HG02571 (cell line): ENCODE measurements at regions not wholly inside any gene's neighbourhood (a gene's known extent, or its start where the extent isn't known, plus 50 kb on each side); places are given as distances from the start of the nearest gene placed in this dataset.
"Not testable (repeated sequence)": the region's sequence is repeated elsewhere in the genome, so short reads cannot be mapped to it uniquely, and the experiment has no call there.

Experiments
- ATAC-seq: cut with Tn5 transposase; IDR thresholded peaks from one replicate; pipeline ENCODE4 v1.9.1; 2021; ENCODE audit warnings: mild to moderate bottlenecking, moderate library complexity; ENCODE audit not compliant: unreplicated experiment

DNA sequence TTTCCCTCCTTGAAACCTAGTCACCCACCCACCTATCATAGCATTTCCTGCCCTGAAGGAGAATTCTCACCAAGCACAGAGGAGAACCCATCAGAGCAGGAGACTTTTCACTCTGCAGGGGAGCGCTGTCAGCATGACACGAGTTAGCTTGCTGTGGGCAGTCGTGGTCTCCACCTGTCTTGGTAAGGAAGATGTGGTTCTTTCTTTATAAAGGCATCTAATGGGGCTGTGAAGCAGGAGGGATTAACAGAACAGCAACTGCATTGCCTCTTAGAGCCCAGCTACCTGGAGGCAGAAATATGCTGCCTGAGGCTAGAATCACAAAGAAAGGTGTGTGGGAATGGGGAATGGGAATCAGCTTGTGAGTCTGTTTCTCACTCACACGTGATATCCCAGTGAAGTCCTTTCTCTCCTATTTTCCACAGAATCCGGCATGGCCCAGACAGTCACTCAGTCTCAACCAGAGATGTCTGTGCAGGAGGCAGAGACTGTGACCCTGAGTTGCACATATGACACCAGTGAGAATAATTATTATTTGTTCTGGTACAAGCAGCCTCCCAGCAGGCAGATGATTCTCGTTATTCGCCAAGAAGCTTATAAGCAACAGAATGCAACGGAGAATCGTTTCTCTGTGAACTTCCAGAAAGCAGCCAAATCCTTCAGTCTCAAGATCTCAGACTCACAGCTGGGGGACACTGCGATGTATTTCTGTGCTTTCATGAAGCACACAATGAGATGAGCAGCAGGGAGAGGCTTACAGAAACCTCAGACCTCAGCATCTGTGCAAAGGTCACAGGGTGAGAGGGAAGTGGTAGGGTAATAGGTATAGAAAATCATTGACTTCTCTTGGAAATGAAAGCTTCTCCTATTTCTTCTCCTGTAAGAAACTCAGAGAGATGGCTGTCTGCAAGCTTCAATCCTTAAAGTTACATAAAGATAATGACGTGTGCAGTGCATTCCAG is 316.9 kb downstream of the DAD1 start:
- ATAC-seq = no peak

GRCh38 chr14:22268875-22269274 is 320.1 kb downstream of the DAD1 start:
- ATAC-seq = no peak

DNA sequence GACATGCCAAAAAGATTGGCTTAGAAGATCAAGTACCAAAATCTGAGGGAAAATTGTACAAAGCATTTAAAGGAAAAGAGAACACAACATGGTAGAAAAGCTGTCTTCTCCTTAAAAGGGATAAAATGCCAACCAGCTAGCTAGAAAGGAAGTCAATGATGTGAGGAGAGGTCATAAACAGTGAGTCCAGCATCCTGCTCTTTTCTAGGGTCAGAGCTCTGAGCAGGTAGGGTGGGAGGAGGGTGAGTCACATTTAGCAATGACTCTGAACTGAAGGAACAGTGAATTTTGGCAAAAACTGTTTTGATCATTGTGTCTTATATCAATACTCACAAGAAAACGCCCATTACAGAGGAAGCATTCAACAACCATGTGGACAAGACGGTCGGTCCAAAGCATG is 322.3 kb downstream of the DAD1 start:
- ATAC-seq = no peak

- no peak for ATAC-seq
Measured at GRCh38 chr14:22266142-22266442, 322.9 kb downstream of the DAD1 start.

DNA sequence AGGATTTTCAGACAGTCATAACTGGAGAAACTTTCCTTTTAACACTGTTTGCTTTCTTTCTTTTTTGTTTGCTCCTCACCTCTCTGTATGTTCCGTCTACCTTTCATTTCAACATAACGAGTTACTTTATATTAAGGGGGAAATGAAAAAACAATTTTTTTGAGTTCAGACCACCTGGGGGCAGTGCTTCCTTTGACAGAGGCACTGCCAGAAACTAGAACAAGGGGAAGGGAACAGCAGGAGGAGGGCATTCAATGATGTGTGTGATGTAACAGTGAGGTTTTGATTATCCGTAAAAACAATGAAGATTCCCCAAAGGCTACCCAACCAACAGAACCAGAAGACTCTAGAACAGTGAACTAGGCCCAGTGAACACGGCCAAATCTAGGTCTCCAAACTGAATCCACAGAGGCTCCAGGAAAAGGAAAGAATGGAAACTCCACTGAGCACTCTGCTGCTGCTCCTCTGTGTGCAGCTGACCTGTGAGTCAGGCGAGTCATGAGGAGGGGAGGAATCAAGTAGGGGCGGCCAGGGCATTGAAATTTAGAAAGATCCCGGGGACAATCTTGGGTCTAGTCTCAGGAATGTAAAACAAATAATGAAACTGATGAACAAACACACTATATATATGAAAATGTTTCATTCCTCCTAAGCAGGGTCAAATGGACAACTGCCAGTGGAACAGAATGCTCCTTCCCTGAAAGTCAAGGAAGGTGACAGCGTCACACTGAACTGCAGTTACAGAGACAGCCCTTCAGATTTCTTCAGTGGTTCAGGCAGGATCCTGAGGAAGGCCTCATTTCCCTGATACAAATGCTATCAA is 323.5 kb downstream of the DAD1 start:
- ATAC-seq = no peak

DNA sequence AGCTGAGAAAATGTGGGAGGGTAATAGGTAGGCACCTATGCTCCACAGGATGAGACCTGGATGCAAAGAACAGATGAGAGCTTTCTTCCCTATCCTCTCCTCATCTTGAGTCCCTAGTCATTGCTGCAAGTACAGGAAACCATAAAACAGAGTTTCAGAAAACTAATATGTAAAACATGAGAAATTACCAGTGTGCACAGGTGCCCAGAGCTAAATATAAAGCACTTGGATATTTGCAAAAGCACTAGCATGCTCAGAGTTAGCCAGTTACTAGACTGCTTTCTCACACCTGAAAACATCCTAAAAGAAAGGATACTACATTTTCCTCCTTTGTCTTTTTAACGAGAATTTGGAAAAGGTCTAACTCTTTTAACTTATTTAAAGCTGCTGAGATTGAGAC is 324.3 kb downstream of the DAD1 start:
- no peak for ATAC-seq

GRCh38 chr14:22263961-22264360 is 325.1 kb downstream of the DAD1 start:
- no peak for ATAC-seq

DNA sequence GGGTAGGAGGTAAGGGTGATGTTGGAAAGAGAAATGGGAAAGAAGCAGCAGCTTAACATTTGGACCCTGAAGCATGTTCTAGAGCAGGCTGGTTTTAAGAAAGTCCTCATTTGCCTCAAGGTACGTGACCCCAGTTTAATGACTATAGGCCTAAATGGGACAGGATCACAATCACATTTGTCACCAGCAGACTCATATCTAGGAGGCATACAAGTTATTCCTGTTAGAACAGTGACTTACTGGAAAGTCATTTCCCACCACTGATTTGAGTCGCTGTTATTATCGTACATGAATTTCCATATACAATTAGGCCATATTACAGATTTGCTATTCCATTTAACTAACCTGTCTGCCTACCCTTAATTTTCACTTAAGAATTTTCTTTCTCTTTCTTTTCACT is 326.1 kb downstream of the DAD1 start:
- ATAC-seq = no peak

DNA sequence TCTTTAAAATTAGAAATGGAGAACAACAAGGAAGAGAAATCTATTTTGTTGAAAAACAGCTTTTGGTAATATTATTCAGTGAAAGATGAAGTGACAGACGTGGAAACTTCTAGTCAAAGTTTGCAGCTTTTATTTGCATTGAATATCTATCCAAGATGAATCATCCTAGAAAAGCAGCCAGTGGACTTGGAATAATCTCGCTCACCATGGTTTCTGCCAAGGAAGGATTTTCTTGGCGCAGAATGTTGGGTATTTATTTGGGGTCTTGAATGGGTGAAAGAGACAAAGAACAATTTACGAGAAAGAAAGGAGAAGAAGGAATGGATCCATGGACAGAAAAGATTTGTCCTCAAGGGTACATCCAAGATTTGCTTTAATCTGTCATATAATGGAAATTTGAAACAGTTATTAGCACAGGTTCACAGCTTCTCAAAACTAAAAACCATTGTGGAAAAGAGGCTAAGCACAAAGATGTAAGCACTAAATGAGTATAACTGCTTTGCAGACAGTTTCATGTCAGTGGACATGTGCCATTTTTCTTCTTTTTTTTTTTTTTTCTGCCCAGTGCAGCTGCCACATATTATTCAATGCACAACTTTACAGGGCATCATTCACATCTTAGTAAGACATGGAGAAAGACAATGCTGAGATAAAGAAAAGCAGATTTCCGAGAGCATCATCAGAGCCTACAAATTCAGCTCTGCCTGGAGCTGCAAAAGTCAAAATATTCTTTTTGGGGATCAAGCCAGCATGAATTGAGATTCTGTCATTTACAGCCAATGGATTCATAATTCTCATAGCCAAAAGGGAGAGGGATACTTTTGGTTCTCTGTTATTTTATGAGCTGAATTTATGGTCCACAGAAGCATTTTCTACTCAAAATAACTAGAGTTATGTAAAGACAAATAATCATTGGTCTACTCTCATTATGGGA is 333.7 kb downstream of the DAD1 start:
- ATAC-seq = no peak

- ATAC-seq = no peak
Measured at GRCh38 chr14:22252686-22253085, 336.3 kb downstream of the DAD1 start.

GRCh38 chr14:22251090-22251489 is 337.9 kb downstream of the DAD1 start:
- no peak for ATAC-seq

- ATAC-seq = no peak
Measured at GRCh38 chr14:22249770-22250169, 339.3 kb downstream of the DAD1 start.

DNA sequence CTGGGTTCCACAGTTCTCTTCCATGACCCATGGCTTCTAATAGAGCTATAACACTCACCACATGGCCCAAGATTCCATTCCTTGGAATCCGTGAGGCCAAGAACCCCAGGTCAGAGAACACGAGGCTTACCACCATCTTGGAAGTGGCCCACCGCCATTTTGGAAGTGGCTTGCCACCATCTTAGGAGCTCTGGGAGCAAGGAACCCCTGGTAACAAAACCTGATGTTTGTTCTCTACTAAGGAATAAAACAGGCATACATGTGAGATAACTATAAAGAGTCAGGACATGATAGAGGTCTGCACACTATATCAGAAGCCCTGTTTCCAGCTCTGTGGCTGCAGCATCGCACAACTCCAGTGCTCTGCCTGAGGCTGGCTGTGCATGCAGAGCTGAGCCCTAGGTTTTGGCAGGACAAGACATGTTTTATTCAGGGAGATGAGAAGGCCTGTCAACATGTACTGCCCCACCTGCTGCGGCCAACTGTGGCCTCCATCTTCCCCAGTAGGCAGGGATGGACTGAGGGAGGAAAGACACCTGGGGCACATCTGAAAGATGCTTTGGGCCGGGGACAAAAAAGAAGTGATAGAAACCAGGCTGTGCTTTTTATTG is 344.9 kb downstream of the DAD1 start:
- ATAC-seq = no peak

DNA sequence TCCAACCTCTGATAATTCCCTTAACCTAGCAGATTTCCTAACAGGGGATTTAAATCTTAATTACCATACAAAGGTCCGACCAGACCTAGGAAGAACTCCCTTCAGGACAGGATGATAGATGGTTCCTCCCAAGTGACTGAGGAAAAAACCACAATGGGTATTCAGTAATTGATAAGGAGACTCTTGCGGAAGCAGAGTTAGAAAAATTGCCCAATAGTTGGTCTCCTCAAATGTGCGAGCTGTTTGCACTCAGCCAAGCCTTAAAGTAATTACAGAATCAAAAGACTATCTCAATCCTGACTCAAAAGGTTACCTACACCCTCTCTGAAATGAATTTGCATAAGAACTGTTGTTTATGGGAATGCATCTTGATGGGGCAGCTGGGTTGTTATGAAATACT is 350.7 kb downstream of the DAD1 start:
- not testable (repeated sequence) for ATAC-seq

DNA sequence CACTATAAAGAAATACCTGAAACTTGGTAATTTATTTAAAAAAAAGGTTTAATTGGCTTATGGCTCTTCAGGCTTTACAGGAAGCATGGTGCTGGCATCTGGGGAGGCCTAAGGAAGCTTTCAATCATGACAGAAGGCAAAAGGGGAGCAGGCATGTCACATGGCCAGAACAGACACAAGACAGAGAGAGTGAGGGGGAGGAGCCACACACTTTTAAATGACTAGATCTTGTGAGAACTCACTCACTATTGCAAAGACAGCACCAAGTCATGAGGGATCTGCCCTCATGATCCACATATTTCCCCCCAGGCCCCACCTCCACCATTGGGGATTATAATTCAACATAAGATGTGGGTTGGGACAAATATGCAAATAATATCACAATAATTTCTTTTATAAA is 355.6 kb downstream of the DAD1 start:
- no peak for ATAC-seq

- no peak for ATAC-seq
Measured at GRCh38 chr14:22232933-22233332, 356.1 kb downstream of the DAD1 start.

DNA sequence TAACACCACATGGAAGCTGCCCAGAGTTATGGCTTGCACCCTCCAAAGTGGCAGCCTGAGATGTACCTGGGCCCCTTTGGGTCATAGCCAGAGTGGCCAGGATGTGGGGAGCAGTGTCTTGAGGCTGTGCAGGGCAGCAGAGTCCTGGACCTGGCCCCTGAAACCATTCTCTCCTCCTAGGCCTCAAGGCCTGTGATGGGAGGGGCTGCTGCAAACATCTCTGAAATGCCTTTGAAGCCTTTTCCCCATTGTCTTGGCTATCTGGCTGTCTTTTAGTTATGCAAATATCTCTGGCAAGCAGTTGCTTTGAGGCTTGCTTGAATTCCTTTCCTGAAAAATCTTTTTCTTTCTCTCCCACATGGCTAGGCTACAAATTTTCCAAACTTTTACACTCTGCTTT is 356.5 kb downstream of the DAD1 start:
- no peak for ATAC-seq

GRCh38 chr14:22231018-22231417 is 358.0 kb downstream of the DAD1 start:
- ATAC-seq = no peak

DNA sequence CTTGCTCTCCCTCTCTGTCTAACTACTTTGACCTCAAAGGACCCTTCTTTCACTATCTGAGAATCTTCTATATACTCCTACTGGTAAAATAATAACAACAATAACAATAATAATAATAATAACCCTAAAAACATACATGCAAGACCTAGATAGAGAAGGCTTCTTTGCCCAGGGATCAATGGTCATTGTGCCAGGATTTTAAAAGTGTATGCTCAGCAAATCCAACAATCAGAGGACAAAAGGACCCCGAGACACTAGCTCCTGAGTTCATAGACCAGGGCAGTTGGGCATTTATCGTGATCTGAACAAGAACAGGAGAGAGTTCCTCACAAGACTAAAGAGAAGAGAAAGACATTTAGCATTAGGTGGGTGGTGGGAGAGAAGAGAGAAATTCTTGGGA is 358.5 kb downstream of the DAD1 start:
- no peak for ATAC-seq

DNA sequence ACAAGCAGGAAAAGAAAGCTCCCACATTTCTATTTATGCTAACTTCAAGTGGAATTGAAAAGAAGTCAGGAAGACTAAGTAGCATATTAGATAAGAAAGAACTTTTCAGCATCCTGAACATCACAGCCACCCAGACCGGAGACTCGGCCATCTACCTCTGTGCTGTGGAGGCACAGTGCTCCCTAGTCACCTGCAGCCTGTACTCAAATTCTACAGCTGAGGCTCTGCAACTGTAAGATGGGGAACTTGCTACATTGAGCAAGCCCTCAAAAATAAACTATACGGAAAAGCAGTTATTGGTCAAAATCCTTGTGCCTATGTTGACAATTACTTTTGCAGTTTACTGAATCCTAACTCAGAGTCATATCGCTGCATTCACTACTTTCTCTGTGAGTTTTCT is 361.9 kb downstream of the DAD1 start:
- no peak for ATAC-seq

GRCh38 chr14:22226381-22226780 is 362.6 kb downstream of the DAD1 start:
- no peak for ATAC-seq
